Prostate gland (tissue), 2 donors: ENCODE measurements at regions not wholly inside any gene's neighbourhood (a gene's known extent, or its start where the extent isn't known, plus 50 kb on each side); places are given as distances from the start of the nearest gene placed in this dataset.
A peak's percentile ranks its signal among the peaks of the same experiment; 100 is the strongest.

Experiments used
- CTCF ChIP-seq, 4 experiments: fragments of 200-600 bp in 2 of 4; fragments of 450-650 bp in 2 of 4; sonication (generic) in 2 of 4; IDR thresholded peaks; 1 replicate in 3 of 4; 2 replicates in 1 of 4; pipeline ENCODE4 v1.5.1; 2016 to 2019; ENCODE audit warnings: antibody characterized with exemption in 4 of 4, mild to moderate bottlenecking in 2 of 4, moderate library complexity in 2 of 4
- POLR2AphosphoS5 ChIP-seq: sonication (generic); formaldehyde crosslinking; IDR thresholded peaks from one replicate; pipeline ENCODE4 v1.6.1; 2017; ENCODE audit warnings: antibody characterized with exemption

DNA sequence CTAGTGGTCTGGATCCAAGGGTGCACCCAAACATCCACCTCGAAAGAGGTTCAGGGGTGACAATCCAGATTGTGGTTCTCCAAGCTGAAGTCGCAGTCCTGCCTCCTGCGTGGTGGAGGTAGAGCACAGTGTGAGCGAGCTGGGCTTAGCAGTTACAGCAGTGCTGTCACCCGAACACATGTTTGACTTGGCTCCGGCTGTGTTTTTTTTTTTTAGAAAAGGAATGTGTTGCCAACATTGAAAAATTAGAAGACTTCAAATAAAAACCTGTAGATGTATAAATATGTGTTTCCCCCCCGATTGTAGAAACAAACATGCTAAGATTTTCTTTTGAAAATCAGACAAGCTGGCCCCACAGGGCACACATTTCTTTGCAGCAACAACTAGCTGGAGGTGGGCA lies 530.8 kb downstream of the SHQ1 start:
- TF ChIP-seq CTCF (IDR thresholded peaks at IDR 0.05) (no peak), POLR2AphosphoS5 (peak; percentile 30)
